A673 (cell line): ENCODE measurements at regions not wholly inside any gene's neighbourhood (a gene's known extent, or its start where the extent isn't known, plus 50 kb on each side); places are given as distances from the start of the nearest gene placed in this dataset.

Experiments used
- CTCF ChIP-seq: fragments of 300-800, 200-600 bp; sonication (generic); conservative IDR thresholded peaks from 2 replicates; pipeline ENCODE4 v1.5.1; 2017; ENCODE audit warnings: low read depth, mild to moderate bottlenecking, antibody characterized with exemption, low read length, moderate library complexity, mixed read lengths
- EZH2 ChIP-seq: fragments of 200-600 bp; sonication (generic); IDR thresholded peaks from 2 replicates; pipeline ENCODE4 v1.6.1; 2017; ENCODE audit warnings: borderline replicate concordance, low read depth, mild to moderate bottlenecking, mixed read lengths, antibody characterized with exemption, low read length; ENCODE audit not compliant: poor library complexity, severe bottlenecking

GRCh38 chr18:41499345-41499744 is 455.7 kb upstream of the PIK3C3 start:
- no peak for TF ChIP-seq CTCF
- TF ChIP-seq EZH2, result no peak
